ENCODE measurements at regions not wholly inside any gene's neighbourhood (a gene's known extent, or its start where the extent isn't known, plus 50 kb on each side); places are given as distances from the start of the nearest gene placed in this dataset.

GRCh38 chr22:47795477-47796127, 1033.2 kb downstream of the TBC1D22A start:
- DNase-seq (ENCODE audit: low spot score), result no peak

- no peak for DNase-seq (ENCODE audit: low spot score)
Observed at GRCh38 chr22:47794851-47795250, 1032.4 kb downstream of the TBC1D22A start.

GRCh38 chr22:47793304-47794101, 1031.1 kb downstream of the TBC1D22A start:
- DNase-seq (ENCODE audit: low spot score), result no peak

- DNase-seq (ENCODE audit: low spot score), result no peak
Observed at GRCh38 chr22:47789171-47789570, 1026.7 kb downstream of the TBC1D22A start.

- no peak for DNase-seq (ENCODE audit: low spot score)
Observed at GRCh38 chr22:47788461-47788860, 1026.0 kb downstream of the TBC1D22A start.

- DNase-seq (ENCODE audit: low spot score), result no peak
Observed at GRCh38 chr22:47787501-47788227, 1025.2 kb downstream of the TBC1D22A start.

- DNase-seq (ENCODE audit: low spot score), result no peak
Observed at GRCh38 chr22:47786650-47787290, 1024.3 kb downstream of the TBC1D22A start.

- DNase-seq (ENCODE audit: low spot score), result no peak
Observed at GRCh38 chr22:47784991-47785390, 1022.5 kb downstream of the TBC1D22A start.

GRCh38 chr22:47784367-47784983, 1022.0 kb downstream of the TBC1D22A start:
- no peak for DNase-seq (ENCODE audit: low spot score)

- no peak for DNase-seq (ENCODE audit: low spot score)
Observed at GRCh38 chr22:47783433-47784366, 1021.2 kb downstream of the TBC1D22A start.

GRCh38 chr22:47782328-47783075, 1020.1 kb downstream of the TBC1D22A start:
- no peak for DNase-seq (ENCODE audit: low spot score)

- no peak for DNase-seq (ENCODE audit: low spot score)
Observed at GRCh38 chr22:47781427-47782111, 1019.1 kb downstream of the TBC1D22A start.

- no peak for DNase-seq (ENCODE audit: low spot score)
Observed at GRCh38 chr22:47781024-47781423, 1018.6 kb downstream of the TBC1D22A start.

- DNase-seq (ENCODE audit: low spot score), result no peak
Observed at GRCh38 chr22:47780281-47780875, 1017.9 kb downstream of the TBC1D22A start.

- no peak for DNase-seq (ENCODE audit: low spot score)
Observed at GRCh38 chr22:47779474-47779873, 1017.0 kb downstream of the TBC1D22A start.

GRCh38 chr22:47778160-47778658, 1015.8 kb downstream of the TBC1D22A start:
- DNase-seq (ENCODE audit: low spot score), result no peak

GRCh38 chr22:47777426-47777825, 1015.0 kb downstream of the TBC1D22A start:
- DNase-seq (ENCODE audit: low spot score), result no peak

GRCh38 chr22:47776329-47776728, 1013.9 kb downstream of the TBC1D22A start:
- no peak for DNase-seq (ENCODE audit: low spot score)

GRCh38 chr22:47775686-47776085, 1013.2 kb downstream of the TBC1D22A start:
- no peak for DNase-seq (ENCODE audit: low spot score)

Data from AG08395 (cell line).